ENCODE measurements at regions not wholly inside any gene's neighbourhood (a gene's known extent, or its start where the extent isn't known, plus 50 kb on each side); places are given as distances from the start of the nearest gene placed in this dataset.

DNA sequence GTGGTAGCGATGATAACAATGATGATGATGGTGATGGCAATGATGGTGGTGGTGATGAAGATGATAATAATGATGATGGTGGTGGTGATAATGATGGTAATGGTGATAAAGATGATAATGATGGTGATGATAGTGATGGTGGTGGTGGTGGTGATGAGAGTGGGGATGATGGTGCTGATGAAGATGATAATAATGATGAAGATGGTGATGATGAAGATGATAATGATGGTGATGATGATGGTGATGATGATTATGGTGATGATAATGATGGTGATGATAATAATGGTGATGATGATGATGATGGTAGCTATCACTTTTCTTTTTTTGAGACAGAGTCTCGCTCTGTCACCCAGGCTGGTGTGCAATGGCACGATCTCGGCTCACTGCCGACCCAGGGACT lies 144.5 kb upstream of the PCBD1 start:
- H3K9me3 Mint-ChIP-seq (ENCODE audit: unreplicated experiment) = no peaks in the 10 kb centered on the region
- H3K4me1 Mint-ChIP-seq (ENCODE audit: unreplicated experiment) = no peaks in the 10 kb centered on the region
- no peak for DNase-seq (ENCODE audit: extremely low spot score, unreplicated experiment)
- TF ChIP-seq, protein P1, sequence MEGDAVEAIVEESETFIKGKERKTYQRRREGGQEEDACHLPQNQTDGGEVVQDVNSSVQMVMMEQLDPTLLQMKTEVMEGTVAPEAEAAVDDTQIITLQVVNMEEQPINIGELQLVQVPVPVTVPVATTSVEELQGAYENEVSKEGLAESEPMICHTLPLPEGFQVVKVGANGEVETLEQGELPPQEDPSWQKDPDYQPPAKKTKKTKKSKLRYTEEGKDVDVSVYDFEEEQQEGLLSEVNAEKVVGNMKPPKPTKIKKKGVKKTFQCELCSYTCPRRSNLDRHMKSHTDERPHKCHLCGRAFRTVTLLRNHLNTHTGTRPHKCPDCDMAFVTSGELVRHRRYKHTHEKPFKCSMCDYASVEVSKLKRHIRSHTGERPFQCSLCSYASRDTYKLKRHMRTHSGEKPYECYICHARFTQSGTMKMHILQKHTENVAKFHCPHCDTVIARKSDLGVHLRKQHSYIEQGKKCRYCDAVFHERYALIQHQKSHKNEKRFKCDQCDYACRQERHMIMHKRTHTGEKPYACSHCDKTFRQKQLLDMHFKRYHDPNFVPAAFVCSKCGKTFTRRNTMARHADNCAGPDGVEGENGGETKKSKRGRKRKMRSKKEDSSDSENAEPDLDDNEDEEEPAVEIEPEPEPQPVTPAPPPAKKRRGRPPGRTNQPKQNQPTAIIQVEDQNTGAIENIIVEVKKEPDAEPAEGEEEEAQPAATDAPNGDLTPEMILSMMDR (IDR thresholded peaks at IDR 0.05) = no peak
- H3K27me3 Mint-ChIP-seq (ENCODE audit: unreplicated experiment) = peaks cover 31% of the 10 kb centered on the region
- no peak overlapping the region for H3K4me3 Mint-ChIP-seq (ENCODE audit: unreplicated experiment)
- no peak overlapping the region for H3K27ac Mint-ChIP-seq (ENCODE audit: unreplicated experiment)
- H3K36me3 Mint-ChIP-seq (ENCODE audit: unreplicated experiment) = no peaks in the 10 kb centered on the region

DNA sequence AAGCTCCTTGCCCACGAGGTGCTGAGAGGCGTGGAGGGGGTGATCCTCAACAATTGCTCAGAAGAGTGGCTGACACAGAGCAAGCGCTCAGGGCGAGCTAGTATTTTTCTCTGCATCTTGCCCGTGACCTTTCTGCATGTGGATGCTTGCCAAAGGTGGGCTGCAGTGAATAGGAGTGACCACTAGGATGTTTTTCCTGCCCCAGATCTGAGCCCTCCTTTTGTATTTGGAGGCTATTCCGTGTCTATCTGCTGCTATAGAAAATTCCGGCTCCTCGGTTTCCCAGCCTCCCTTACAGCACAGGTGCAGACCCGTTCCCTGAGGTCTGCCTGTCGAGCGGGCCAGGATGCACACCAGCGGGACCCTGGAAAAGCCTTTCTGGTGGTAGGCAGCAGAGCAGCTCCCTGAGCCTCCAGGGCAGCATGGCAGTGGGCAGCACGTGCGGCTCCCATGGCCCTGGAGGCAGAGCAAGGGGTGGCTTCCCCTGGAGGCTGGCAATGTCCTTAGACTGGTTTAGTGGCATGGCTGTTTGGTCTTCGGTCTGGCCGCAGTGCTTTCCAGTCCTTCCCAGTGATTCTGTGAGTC lies 145.1 kb upstream of the PCBD1 start:
- no peaks in the 10 kb centered on the region for H3K4me1 Mint-ChIP-seq (ENCODE audit: unreplicated experiment)
- no peak overlapping the region for H3K4me3 Mint-ChIP-seq (ENCODE audit: unreplicated experiment)
- TF ChIP-seq, protein P1 (IDR thresholded peaks at IDR 0.05) = no peak
- peaks cover 31% of the 10 kb centered on the region for H3K27me3 Mint-ChIP-seq (ENCODE audit: unreplicated experiment)
- no peak overlapping the region for H3K27ac Mint-ChIP-seq (ENCODE audit: unreplicated experiment)
- no peaks in the 10 kb centered on the region for H3K36me3 Mint-ChIP-seq (ENCODE audit: unreplicated experiment)
- H3K9me3 Mint-ChIP-seq (ENCODE audit: unreplicated experiment) = no peaks in the 10 kb centered on the region
- no peak for DNase-seq (ENCODE audit: extremely low spot score, unreplicated experiment)

DNA sequence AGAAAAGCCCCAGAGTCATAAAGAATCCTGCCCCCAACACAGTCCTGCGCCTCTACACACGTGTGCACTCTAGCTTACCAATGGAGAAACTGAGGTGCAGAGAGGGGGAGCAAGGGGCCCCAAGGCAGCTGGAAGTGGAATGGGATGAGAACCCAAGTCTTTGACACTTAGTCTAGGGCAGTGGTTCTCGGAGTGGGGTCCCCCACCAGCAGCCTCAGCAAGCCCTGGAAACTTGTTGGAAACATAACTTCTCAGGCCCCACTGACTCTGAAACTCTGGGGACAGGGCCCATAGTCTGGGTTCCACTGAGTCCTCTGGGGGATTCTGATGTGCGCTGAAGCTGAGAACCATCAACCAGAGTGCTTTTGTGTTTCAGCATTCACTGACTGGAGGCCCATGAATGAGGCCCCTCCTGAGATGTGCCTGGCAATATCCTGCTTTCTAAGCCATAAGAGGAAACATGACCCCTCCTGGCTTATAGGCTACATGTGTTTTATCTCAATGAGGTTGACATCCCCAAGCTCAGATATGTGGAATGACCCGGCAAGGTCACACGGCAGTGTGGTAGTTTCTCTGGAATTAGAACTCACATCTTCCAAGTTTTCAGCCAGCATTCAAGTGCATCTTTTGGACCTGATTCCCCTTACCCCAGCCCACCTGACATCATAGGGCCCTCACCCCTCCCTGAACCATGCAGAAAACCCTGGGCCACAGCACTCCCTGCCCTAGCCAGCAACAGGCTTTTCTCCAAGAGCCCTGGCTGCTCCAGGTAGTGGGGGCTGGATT lies 147.3 kb upstream of the PCBD1 start:
- TF ChIP-seq, protein P1 (IDR thresholded peaks at IDR 0.05) = no peak
- Mint-ChIP-seq H3K4me3 (ENCODE audit: unreplicated experiment) (no peak overlapping the region), H3K9me3 (ENCODE audit: unreplicated experiment) (no peaks in the 10 kb centered on the region), H3K36me3 (ENCODE audit: unreplicated experiment) (no peaks in the 10 kb centered on the region), H3K27ac (ENCODE audit: unreplicated experiment) (no peak overlapping the region), H3K27me3 (ENCODE audit: unreplicated experiment) (peaks cover 36% of the 10 kb centered on the region), H3K4me1 (ENCODE audit: unreplicated experiment) (no peaks in the 10 kb centered on the region)
- no peak for DNase-seq (ENCODE audit: extremely low spot score, unreplicated experiment)

DNA sequence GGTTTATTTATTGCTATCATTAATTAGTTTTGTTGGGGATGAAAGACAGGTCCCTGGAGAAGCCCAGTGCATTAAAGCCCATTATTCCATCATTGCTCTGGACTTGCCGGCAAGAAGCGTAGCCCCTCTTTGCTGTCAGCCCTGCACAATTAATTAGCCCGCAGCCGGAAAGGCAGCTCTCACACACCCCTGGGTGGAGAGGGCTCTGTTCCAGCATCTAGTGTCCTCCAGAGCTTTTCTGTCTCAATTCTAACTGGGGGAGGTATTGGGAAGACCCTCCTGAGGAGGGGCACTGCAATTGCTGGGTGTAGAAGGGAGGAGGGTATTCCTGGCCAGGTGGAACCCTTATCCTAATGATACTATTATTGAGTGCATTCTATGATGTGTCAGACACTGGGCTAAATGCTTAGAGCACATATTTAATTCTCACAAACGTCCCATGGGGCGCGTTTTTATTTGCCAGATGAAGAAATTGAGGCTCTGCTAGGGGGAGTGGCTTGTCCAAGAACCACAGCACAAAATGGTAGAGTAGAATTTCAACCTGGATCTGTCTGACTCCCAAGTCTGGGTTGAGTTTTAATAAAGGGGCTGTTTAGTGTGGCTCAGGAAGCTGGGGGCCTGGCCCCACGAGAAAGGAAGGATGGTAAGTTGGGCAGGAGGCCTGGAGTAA lies 148.1 kb upstream of the PCBD1 start:
- TF ChIP-seq, protein P1 (IDR thresholded peaks at IDR 0.05) = no peak
- H3K4me1 Mint-ChIP-seq (ENCODE audit: unreplicated experiment) = peaks cover 7% of the 10 kb centered on the region
- H3K27ac Mint-ChIP-seq (ENCODE audit: unreplicated experiment) = no peak overlapping the region
- H3K4me3 Mint-ChIP-seq (ENCODE audit: unreplicated experiment) = no peak overlapping the region
- no peaks in the 10 kb centered on the region for H3K9me3 Mint-ChIP-seq (ENCODE audit: unreplicated experiment)
- no peak for DNase-seq (ENCODE audit: extremely low spot score, unreplicated experiment)
- H3K27me3 Mint-ChIP-seq (ENCODE audit: unreplicated experiment) = peaks cover 34% of the 10 kb centered on the region
- H3K36me3 Mint-ChIP-seq (ENCODE audit: unreplicated experiment) = no peaks in the 10 kb centered on the region

DNA sequence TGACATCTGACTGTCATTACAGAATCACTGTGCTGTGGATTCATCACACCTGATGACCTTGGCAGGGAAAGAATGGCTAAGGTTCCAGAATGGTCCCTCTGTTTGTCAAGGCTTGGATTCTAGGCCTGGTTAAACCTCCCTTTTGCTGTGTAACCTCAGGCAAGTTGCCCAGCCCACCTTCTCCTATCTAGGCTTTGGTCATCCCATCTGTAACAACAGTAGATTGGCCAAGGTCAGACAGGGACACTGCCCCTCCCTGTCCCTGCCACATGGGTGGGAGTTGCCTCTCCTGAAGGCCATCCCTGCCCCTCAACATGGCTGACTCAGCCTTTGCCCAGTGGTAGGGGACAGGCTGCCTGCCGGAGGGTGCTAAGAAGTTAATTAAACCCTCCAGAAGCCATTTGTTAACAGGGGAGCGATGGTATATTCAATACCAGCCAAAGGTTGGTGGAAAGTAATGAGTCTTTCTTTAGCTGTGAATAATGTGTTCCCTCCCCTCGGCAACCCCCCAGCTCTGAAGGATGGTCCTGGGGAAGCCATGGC lies 149.8 kb upstream of the PCBD1 start:
- no peaks in the 10 kb centered on the region for H3K9me3 Mint-ChIP-seq (ENCODE audit: unreplicated experiment)
- no peak for DNase-seq (ENCODE audit: extremely low spot score, unreplicated experiment)
- TF ChIP-seq, protein P1 (IDR thresholded peaks at IDR 0.05) = no peak
- H3K4me3 Mint-ChIP-seq (ENCODE audit: unreplicated experiment) = no peak overlapping the region
- H3K27ac Mint-ChIP-seq (ENCODE audit: unreplicated experiment) = no peak overlapping the region
- no peaks in the 10 kb centered on the region for H3K36me3 Mint-ChIP-seq (ENCODE audit: unreplicated experiment)
- H3K4me1 Mint-ChIP-seq (ENCODE audit: unreplicated experiment) = peaks cover 8% of the 10 kb centered on the region
- peaks cover 32% of the 10 kb centered on the region for H3K27me3 Mint-ChIP-seq (ENCODE audit: unreplicated experiment)

All from osteocyte (in vitro differentiated cells).